Astrocyte (in vitro differentiated cells and primary cell): ENCODE measurements at regions not wholly inside any gene's neighbourhood (a gene's known extent, or its start where the extent isn't known, plus 50 kb on each side); places are given as distances from the start of the nearest gene placed in this dataset.
"Not testable (repeated sequence)": the region's sequence is repeated elsewhere in the genome, so short reads cannot be mapped to it uniquely, and the experiment has no call there.

ENCODE experiments used
- DNase-seq: peaks from one replicate; pipeline ENCODE4 v3.0.0-alpha.2; 2010; ENCODE audit warnings: low read depth
- FAIRE-seq: peaks from 2 replicates; lab custom pipeline; 2011; peaks lifted over from hg19 to GRCh38; lab: Jason Lieb, UNC
- H2AFZ ChIP-seq: 2 replicates; pipeline ENCODE4 v1.6.0; 2012; ENCODE audit warnings: low read depth, low read length, inconsistent platforms
- H3K27ac ChIP-seq: 2 replicates; pipeline ENCODE4 v1.5.1; 2011; ENCODE audit warnings: low read depth, low read length, inconsistent platforms
- H3K27me3 ChIP-seq: 2 replicates; pipeline ENCODE4 v1.6.0; 2011; ENCODE audit warnings: low read length, inconsistent platforms; ENCODE audit not compliant: insufficient read depth
- H3K36me3 ChIP-seq: 2 replicates; pipeline ENCODE4 v1.5.1; 2011; ENCODE audit warnings: low read length, inconsistent platforms; ENCODE audit not compliant: insufficient read depth
- H3K4me1 ChIP-seq: 2 replicates; pipeline ENCODE4 v1.5.1; 2011; ENCODE audit warnings: low read length, inconsistent platforms; ENCODE audit not compliant: insufficient read depth
- H3K4me2 ChIP-seq: 2 replicates; pipeline ENCODE4 v1.6.0; 2012; ENCODE audit warnings: low read length, inconsistent platforms
- H3K4me3 ChIP-seq: 2 replicates; pipeline ENCODE4 v1.5.1; 2011; ENCODE audit warnings: low read depth, mild to moderate bottlenecking, low read length, inconsistent platforms; ENCODE audit not compliant: insufficient read depth
- H3K79me2 ChIP-seq: 2 replicates; pipeline ENCODE4 v1.6.0; 2012; ENCODE audit warnings: mild to moderate bottlenecking, low read length, inconsistent platforms; ENCODE audit not compliant: insufficient read depth
- H3K9ac ChIP-seq: 2 replicates; pipeline ENCODE4 v1.6.0; 2012; ENCODE audit warnings: mild to moderate bottlenecking, low read length, inconsistent platforms
- H3K9me3 ChIP-seq: 2 replicates; pipeline ENCODE4 v1.5.1; 2012; ENCODE audit warnings: low read depth, mild to moderate bottlenecking, low read length, inconsistent platforms; ENCODE audit not compliant: insufficient read depth
- H4K20me1 ChIP-seq: 2 replicates; pipeline ENCODE4 v1.6.0; 2012; ENCODE audit warnings: low read length, inconsistent platforms; ENCODE audit not compliant: insufficient read depth
- H3K27ac Mint-ChIP-seq: one replicate; pipeline ENCODE4 v1.8.0; 2021; ENCODE audit warnings: mild to moderate bottlenecking, mixed read lengths; ENCODE audit not compliant: unreplicated experiment
- H3K27me3 Mint-ChIP-seq: one replicate; pipeline ENCODE4 v1.8.0; 2021; ENCODE audit warnings: low read depth, mixed read lengths; ENCODE audit not compliant: unreplicated experiment
- H3K36me3 Mint-ChIP-seq: one replicate; pipeline ENCODE4 v1.8.0; 2021; ENCODE audit warnings: low read depth, mixed read lengths; ENCODE audit not compliant: unreplicated experiment
- H3K4me1 Mint-ChIP-seq: one replicate; pipeline ENCODE4 v1.8.0; 2021; ENCODE audit warnings: low read depth, mixed read lengths; ENCODE audit not compliant: unreplicated experiment
- H3K4me3 Mint-ChIP-seq: one replicate; pipeline ENCODE4 v1.8.0; 2021; ENCODE audit warnings: mild to moderate bottlenecking, moderate library complexity, mixed read lengths; ENCODE audit not compliant: unreplicated experiment
- H3K9me3 Mint-ChIP-seq: one replicate; pipeline ENCODE4 v1.8.0; 2021; ENCODE audit warnings: mild to moderate bottlenecking, mixed read lengths; ENCODE audit not compliant: unreplicated experiment
- EZH2 ChIP-seq: IDR thresholded peaks from 2 replicates; pipeline ENCODE4 v1.6.1; 2012; ENCODE audit warnings: mild to moderate bottlenecking, low read length, inconsistent platforms; ENCODE audit not compliant: insufficient read depth
- TF ChIP-seq, protein P1 (sequence below): IDR thresholded peaks from 2 replicates; pipeline ENCODE4 v1.5.1; 2011; ENCODE audit warnings: low read depth, mild to moderate bottlenecking, inconsistent platforms, low read length, moderate library complexity; ENCODE audit not compliant: insufficient read depth

DNA sequence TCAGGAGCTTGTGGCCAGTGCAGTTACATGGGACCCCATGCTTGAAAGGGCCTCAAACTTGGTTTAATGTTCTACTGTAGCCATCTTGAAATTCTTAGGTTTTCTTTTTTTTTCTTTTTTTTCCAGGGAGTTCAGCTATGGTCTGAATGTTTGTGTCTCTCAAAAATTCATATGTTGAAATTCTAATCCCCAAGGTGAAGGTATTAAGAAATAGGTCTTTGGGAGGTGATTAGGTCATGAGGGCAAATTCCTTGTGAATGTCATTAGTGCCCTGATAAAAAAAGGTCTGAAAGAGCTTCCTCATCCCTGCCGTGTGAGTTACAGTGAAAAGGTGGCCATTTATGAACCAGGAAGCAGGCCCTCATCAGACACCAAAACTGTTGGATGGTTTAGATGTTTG is 324.1 kb downstream of the C12orf75 start:
- Mint-ChIP-seq H3K27ac (no peak overlapping the region), H3K27me3 (no peaks in the 10 kb centered on the region), H3K9me3 (peaks cover 8% of the 10 kb centered on the region), H3K4me3 (no peak overlapping the region), H3K4me1 (peaks cover 6% of the 10 kb centered on the region), H3K36me3 (peaks cover 2% of the 10 kb centered on the region)
- no peaks in the 10 kb centered on the region for H3K9me3 ChIP-seq
- no peaks in the 10 kb centered on the region for H4K20me1 ChIP-seq
- peaks cover 3% of the 10 kb centered on the region for H3K4me1 ChIP-seq
- no peak overlapping the region for H3K4me3 ChIP-seq
- no peak for FAIRE-seq
- no peak overlapping the region for H3K27ac ChIP-seq
- H3K36me3 ChIP-seq = no peaks in the 10 kb centered on the region
- TF ChIP-seq EZH2 = no peak
- TF ChIP-seq, protein P1, sequence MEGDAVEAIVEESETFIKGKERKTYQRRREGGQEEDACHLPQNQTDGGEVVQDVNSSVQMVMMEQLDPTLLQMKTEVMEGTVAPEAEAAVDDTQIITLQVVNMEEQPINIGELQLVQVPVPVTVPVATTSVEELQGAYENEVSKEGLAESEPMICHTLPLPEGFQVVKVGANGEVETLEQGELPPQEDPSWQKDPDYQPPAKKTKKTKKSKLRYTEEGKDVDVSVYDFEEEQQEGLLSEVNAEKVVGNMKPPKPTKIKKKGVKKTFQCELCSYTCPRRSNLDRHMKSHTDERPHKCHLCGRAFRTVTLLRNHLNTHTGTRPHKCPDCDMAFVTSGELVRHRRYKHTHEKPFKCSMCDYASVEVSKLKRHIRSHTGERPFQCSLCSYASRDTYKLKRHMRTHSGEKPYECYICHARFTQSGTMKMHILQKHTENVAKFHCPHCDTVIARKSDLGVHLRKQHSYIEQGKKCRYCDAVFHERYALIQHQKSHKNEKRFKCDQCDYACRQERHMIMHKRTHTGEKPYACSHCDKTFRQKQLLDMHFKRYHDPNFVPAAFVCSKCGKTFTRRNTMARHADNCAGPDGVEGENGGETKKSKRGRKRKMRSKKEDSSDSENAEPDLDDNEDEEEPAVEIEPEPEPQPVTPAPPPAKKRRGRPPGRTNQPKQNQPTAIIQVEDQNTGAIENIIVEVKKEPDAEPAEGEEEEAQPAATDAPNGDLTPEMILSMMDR = no peak
- H3K4me2 ChIP-seq = no peak overlapping the region
- no peak for DNase-seq
- H2AFZ ChIP-seq = no peak overlapping the region
- no peaks in the 10 kb centered on the region for H3K79me2 ChIP-seq
- no peaks in the 10 kb centered on the region for H3K27me3 ChIP-seq
- H3K9ac ChIP-seq = no peak overlapping the region

DNA sequence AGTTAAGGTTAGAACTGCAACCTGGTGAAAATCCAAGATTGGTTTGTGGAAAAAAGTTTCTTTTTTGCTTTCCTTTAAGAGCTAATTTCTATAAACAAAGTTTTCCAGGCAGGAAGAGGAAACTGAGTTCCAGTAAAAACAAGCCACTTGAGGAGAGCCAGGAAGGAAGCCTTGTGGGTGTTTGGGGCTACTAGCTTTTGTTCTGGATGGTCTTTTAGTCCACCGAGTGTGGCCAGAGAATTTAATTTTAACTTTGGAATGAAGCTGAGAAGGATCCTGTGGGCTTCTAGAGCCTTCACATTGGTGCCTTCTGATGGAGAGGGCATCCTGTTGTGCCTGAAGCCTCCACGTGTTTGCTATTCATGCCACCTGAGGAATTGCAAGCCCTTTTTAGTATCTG is 327.9 kb downstream of the C12orf75 start:
- Histone ChIP-seq H3K36me3 (no peaks in the 10 kb centered on the region), H3K9me3 (no peaks in the 10 kb centered on the region), H3K79me2 (no peaks in the 10 kb centered on the region), H2AFZ (no peak overlapping the region), H3K4me3 (no peak overlapping the region), H3K27ac (no peak overlapping the region), H3K4me2 (no peak overlapping the region), H3K27me3 (no peaks in the 10 kb centered on the region), H3K4me1 (peaks cover 3% of the 10 kb centered on the region), H3K9ac (no peak overlapping the region), H4K20me1 (no peaks in the 10 kb centered on the region)
- peaks cover 3% of the 10 kb centered on the region for H3K9me3 Mint-ChIP-seq
- no peaks in the 10 kb centered on the region for H3K27me3 Mint-ChIP-seq
- H3K4me1 Mint-ChIP-seq = peaks cover 21% of the 10 kb centered on the region
- DNase-seq (no peak), FAIRE-seq (no peak)
- no peak overlapping the region for H3K4me3 Mint-ChIP-seq
- TF ChIP-seq, protein P1 = no peak
- no peak for TF ChIP-seq EZH2
- H3K36me3 Mint-ChIP-seq = peaks cover under 1% of the 10 kb centered on the region
- H3K27ac Mint-ChIP-seq = no peak overlapping the region

DNA sequence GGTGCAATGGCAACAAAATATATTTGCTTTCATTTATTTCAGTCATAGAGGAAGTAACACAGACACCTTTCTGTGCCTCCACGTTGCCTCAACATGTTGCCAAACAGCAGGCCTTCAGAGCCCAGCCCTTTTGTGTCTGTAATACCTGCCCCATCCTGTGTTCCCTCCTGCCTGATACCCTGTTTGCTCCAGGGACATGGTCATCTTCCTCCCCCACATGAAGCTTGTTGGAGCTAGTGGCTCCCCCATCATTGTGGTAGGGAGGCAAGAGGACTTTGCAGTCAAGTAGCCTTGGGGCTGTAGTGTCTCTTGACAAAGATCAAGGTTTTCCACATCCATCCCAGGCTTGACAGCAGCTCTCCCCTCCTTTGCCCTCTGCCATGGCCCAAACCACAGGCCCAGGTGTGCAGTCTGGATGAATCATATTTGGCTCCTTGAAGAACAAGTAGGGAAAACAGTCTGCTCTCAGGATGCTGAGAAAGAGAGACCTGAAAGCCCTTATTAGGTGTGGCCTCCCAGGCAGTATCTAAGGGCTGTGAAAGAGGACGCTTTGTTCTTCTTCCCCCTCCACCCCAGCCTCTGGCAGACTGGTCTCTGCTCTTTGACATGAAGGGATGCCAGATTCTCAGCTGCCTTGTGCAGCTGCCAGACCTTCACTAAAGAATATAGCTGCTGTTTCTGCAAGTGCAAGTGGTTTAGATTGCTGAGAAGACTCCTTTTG is 329.0 kb downstream of the C12orf75 start:
- Histone ChIP-seq H3K36me3 (no peaks in the 10 kb centered on the region), H2AFZ (no peak overlapping the region), H3K27ac (no peak overlapping the region), H3K79me2 (no peaks in the 10 kb centered on the region), H3K27me3 (no peaks in the 10 kb centered on the region), H3K9me3 (no peaks in the 10 kb centered on the region), H3K4me1 (peaks cover 3% of the 10 kb centered on the region), H4K20me1 (no peaks in the 10 kb centered on the region), H3K9ac (no peak overlapping the region), H3K4me2 (no peak overlapping the region), H3K4me3 (no peak overlapping the region)
- Mint-ChIP-seq H3K9me3 (peaks cover 3% of the 10 kb centered on the region), H3K4me3 (no peak overlapping the region), H3K36me3 (no peaks in the 10 kb centered on the region), H3K27ac (no peak overlapping the region), H3K27me3 (no peaks in the 10 kb centered on the region), H3K4me1 (peaks cover 21% of the 10 kb centered on the region)
- TF ChIP-seq, protein P1 = no peak
- TF ChIP-seq EZH2 = no peak
- DNase-seq (peak; percentile 68), FAIRE-seq (no peak)

DNA sequence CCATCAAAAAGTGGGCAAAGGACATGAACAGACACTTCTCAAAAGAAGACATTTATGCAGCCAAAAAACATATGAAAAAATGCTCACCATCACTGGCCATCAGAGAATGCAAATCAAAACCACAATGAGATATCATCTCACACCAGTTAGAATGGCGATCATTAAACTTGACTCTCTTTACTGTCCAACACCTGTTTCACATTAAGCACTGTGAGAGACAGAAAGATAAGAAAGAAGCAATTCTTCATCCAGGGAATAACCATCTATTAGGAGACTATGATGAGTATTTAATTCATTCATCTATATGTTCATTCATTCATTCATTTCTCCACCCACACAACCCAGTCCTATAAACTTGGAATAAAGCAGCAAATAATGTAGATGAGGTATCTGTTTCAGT is 334.3 kb downstream of the C12orf75 start:
- not testable (repeated sequence) for H3K27ac Mint-ChIP-seq, H3K36me3 ChIP-seq, H3K27me3 Mint-ChIP-seq, H3K4me2 ChIP-seq, H3K4me3 ChIP-seq, H4K20me1 ChIP-seq, H2AFZ ChIP-seq, H3K27ac ChIP-seq, H3K4me1 ChIP-seq, H3K9me3 Mint-ChIP-seq, H3K9ac ChIP-seq, H3K4me3 Mint-ChIP-seq, H3K36me3 Mint-ChIP-seq, H3K27me3 ChIP-seq, FAIRE-seq, H3K9me3 ChIP-seq, H3K79me2 ChIP-seq
- peak; percentile 45 for DNase-seq
- H3K4me1 Mint-ChIP-seq = peaks cover 18% of the 10 kb centered on the region
